Kidney epithelial cell (primary cell): ENCODE measurements at regions not wholly inside any gene's neighbourhood (a gene's known extent, or its start where the extent isn't known, plus 50 kb on each side); places are given as distances from the start of the nearest gene placed in this dataset.

Experiments
- DNase-seq: peaks from one replicate; pipeline ENCODE4 v3.0.0-alpha.2; 2010; ENCODE audit warnings: low read depth
- H3K27me3 ChIP-seq: 2 replicates; pipeline ENCODE4 v1.6.0; 2011; ENCODE audit warnings: low read length; ENCODE audit not compliant: control insufficient read depth, insufficient read depth
- H3K36me3 ChIP-seq: 2 replicates; pipeline ENCODE4 v1.5.1; 2011; ENCODE audit warnings: low read length; ENCODE audit not compliant: control insufficient read depth, insufficient read depth
- H3K4me3 ChIP-seq: 2 replicates; pipeline ENCODE4 v1.5.1; 2011; ENCODE audit warnings: low read depth, mild to moderate bottlenecking, control low read depth, low read length
- CTCF ChIP-seq: IDR thresholded peaks from 2 replicates; pipeline ENCODE4 v1.5.1; 2011; ENCODE audit warnings: mild to moderate bottlenecking, moderate library complexity, low read length, control low read depth, inconsistent platforms; ENCODE audit not compliant: insufficient read depth, poor library complexity, severe bottlenecking

GRCh38 chr5:4901305-4901811 lies 238.8 kb upstream of the ADAMTS16 start:
- no peaks in the 10 kb centered on the region for H3K27me3 ChIP-seq

GRCh38 chr5:4901924-4902323 lies 238.2 kb upstream of the ADAMTS16 start:
- Histone ChIP-seq H3K4me3 (no peak overlapping the region), H3K36me3 (no peaks in the 10 kb centered on the region), H3K27me3 (no peaks in the 10 kb centered on the region)
- no peak for DNase-seq
- TF ChIP-seq CTCF, result no peak

More at GRCh38 chr5:4901305-4901811, 238.8 kb upstream of the ADAMTS16 start:
- DNase-seq, result no peak
- H3K4me3 ChIP-seq, result no peak overlapping the region
- no peak for TF ChIP-seq CTCF
- no peaks in the 10 kb centered on the region for H3K36me3 ChIP-seq

- H3K27me3 ChIP-seq, result no peaks in the 10 kb centered on the region
- TF ChIP-seq CTCF, result no peak
- DNase-seq, result no peak
- H3K4me3 ChIP-seq, result no peak overlapping the region
- H3K36me3 ChIP-seq, result no peaks in the 10 kb centered on the region
Measured at GRCh38 chr5:4905674-4906520, 234.2 kb upstream of the ADAMTS16 start.

GRCh38 chr5:4906786-4907185 lies 233.3 kb upstream of the ADAMTS16 start:
- no peak overlapping the region for H3K4me3 ChIP-seq
- TF ChIP-seq CTCF, result no peak
- H3K36me3 ChIP-seq, result no peaks in the 10 kb centered on the region
- no peaks in the 10 kb centered on the region for H3K27me3 ChIP-seq
- no peak for DNase-seq

- DNase-seq, result no peak
- Histone ChIP-seq H3K27me3 (peaks cover 3% of the 10 kb centered on the region), H3K36me3 (no peaks in the 10 kb centered on the region), H3K4me3 (no peak overlapping the region)
- no peak for TF ChIP-seq CTCF
Measured at GRCh38 chr5:4907571-4907970, 232.6 kb upstream of the ADAMTS16 start.
